AG09309 (cell line): ENCODE measurements at regions not wholly inside any gene's neighbourhood (a gene's known extent, or its start where the extent isn't known, plus 50 kb on each side); places are given as distances from the start of the nearest gene placed in this dataset.

Experiments
- DNase-seq: peaks from one replicate; pipeline ENCODE4 v3.0.0-alpha.2; 2010; ENCODE audit warnings: low read depth
- H3K4me3 ChIP-seq: 2 replicates; pipeline ENCODE4 v1.5.1; 2011; ENCODE audit warnings: mild to moderate bottlenecking, low read depth, low read length, moderate library complexity; ENCODE audit not compliant: control insufficient read depth
- CTCF ChIP-seq: IDR thresholded peaks from 2 replicates; pipeline ENCODE4 v1.5.1; 2011; ENCODE audit warnings: mild to moderate bottlenecking, low read depth, low read length, inconsistent platforms; ENCODE audit not compliant: insufficient read depth, control insufficient read depth; ENCODE audit errors: missing control alignments

DNA sequence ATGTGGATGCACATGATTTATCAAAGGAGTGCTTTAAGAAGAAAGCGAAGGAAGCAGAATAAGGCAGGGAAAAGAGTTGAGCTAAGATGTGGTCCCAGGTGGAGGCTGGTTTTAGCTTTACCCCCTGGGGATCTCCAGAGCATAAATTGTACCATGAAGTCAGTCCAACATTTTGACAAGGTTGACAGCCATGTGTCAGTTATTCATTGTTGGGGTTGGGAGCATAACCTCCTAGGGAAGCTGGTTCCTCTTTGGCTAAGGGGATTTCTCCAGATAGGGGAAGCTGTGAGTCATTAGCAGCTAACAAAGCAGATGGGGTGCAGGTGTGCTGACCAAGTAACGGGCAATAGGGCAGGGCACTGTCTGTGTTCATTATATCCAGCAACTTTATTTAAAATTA lies 123.7 kb upstream of the IGSF10 start:
- no peak for TF ChIP-seq CTCF
- H3K4me3 ChIP-seq = no peak overlapping the region
- DNase-seq = no peak

DNA sequence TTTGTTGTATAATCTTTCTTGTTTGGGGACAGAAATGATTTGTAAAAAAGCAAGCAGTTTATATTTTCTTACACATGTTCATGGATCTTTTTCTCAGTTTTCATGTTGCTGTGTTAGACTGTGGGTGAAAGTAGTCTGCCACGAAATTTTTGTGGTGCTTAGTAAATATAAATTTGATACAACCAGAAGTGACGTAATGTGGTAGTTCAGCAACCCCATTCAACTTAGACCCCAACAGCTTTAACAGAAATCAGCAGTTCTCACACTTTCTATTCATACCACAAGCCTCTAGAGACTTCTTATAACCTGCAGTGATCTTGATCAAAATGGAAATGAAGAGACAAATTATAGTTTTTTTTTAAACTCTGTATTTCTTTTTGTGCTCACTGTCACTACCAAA lies 120.2 kb upstream of the IGSF10 start:
- DNase-seq = peak; percentile 25
- no peak for TF ChIP-seq CTCF
- H3K4me3 ChIP-seq = no peak overlapping the region

DNA sequence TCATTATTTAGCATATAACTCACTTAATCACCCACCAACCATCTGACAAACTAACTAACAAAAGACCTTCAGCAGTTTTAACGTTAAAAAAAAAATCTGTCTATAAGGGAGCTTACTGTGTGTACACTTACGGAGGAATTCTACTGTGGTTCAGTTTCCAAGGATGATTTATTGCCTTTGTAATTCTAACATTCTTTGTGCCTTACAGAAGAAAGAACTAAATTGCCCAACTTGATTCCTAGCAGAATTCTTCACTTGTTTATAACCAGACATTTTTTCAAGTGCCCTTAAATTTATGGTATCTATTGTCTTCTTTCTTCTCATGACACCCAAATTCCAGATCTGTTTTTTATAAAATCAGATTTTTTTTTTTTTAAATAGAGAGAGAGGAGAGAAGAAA lies 119.7 kb upstream of the IGSF10 start:
- H3K4me3 ChIP-seq = no peak overlapping the region
- peak; percentile 93 for DNase-seq
- TF ChIP-seq CTCF = no peak

DNA sequence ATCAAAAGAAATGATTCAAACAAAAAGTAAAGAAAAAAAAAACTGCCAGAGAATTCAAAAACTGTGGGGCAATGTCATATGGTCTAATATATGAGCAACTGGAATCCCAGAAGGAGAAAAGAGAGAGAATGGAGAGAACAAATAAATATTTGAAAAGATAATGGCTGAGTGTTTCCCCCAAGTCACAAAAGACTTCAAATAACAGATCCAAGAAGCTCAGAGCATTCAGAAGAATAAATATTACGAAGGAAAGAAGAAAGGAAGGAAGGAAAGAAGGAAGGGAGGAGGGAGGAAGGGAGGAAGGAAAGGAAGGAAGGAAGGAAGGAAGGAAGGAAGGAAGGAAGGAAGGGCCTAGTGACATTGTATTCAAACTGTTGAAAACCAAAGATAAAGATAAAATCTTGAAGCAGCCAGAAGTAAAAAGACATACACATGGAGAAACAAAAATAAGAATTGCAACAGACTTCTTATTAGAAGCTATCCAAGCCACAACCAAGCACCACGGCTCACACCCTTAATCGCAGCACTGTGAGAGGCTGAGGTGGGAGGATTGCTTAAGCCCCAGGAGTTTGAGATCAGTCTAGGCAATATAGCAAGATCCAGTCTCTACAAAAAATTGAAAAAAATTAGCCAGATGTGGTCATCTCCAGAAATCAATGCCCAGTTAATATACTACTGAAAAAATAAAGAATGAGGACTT lies 118.9 kb upstream of the IGSF10 start:
- DNase-seq = peak; percentile 63
- H3K4me3 ChIP-seq = no peak overlapping the region
- TF ChIP-seq CTCF = no peak

DNA sequence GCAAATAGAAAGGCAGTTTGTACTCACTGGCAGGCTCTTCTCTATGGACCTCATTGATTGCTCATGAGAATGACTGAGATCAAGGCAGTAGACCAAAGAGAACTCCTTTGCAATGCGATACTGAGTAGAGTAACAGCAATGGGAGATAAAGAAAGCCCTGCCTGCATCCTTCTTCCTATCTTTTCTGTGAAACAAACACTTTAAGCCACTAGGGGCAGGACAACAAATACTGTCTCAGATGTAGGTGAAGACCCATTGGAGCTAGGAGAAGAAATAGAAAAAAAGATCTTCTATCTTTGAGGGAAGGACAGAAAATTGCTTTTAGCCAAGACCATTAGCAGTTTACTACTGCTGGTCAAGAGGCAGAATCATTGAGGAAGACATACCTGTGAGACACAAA lies 117.6 kb upstream of the IGSF10 start:
- no peak for DNase-seq
- TF ChIP-seq CTCF = no peak
- H3K4me3 ChIP-seq = no peak overlapping the region

DNA sequence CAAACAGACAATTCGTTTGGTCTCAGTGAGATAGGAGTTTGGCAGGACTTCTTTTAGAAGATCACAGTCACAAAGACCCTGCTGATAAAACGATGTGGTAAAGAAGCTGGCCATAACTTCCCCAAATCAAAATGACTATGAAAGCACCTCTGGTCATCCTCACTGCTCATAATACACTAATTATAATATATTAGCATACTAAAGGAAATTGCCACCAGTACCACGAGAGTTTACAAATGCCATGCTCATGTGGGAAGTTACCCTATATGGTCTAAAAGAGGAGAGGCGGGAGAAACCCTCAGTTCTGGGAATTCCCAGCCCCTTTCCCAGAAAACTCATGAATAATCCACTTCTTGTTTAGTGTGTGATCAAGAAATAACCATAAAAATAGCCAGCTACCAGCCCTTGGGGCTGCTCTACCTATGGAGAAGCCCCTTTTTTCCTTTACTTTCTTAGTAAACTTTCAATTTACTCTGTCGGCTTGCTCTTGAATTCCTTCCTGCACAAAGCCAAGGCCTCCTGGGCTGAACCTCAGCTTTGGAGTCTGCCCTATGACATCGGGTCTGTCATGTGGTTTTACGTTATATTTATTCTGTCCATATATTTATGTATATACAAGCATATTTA lies 115.8 kb upstream of the IGSF10 start:
- DNase-seq = no peak
- H3K4me3 ChIP-seq = no peak overlapping the region
- TF ChIP-seq CTCF = no peak

GRCh38 chr3:151568184-151568583 lies 107.3 kb upstream of the IGSF10 start:
- no peak for DNase-seq
- H3K4me3 ChIP-seq = no peak overlapping the region
- no peak for TF ChIP-seq CTCF
